Choroid plexus epithelial cell (primary cell): ENCODE measurements at regions not wholly inside any gene's neighbourhood (a gene's known extent, or its start where the extent isn't known, plus 50 kb on each side); places are given as distances from the start of the nearest gene placed in this dataset.
"Not testable (repeated sequence)": the region's sequence is repeated elsewhere in the genome, so short reads cannot be mapped to it uniquely, and the experiment has no call there.

Experiments
- DNase-seq: peaks from one replicate; pipeline ENCODE4 v3.0.0-alpha.2; 2010; ENCODE audit warnings: low read depth
- H3K4me3 ChIP-seq: 2 replicates; pipeline ENCODE4 v1.5.1; 2011; ENCODE audit warnings: low read depth, mild to moderate bottlenecking, control low read depth, low read length, moderate library complexity
- TF ChIP-seq, protein P1 (sequence below): conservative IDR thresholded peaks from 2 replicates; pipeline ENCODE4 v1.5.1; 2011; ENCODE audit warnings: low read depth, mild to moderate bottlenecking, control low read depth, inconsistent platforms, low read length, moderate library complexity

DNA sequence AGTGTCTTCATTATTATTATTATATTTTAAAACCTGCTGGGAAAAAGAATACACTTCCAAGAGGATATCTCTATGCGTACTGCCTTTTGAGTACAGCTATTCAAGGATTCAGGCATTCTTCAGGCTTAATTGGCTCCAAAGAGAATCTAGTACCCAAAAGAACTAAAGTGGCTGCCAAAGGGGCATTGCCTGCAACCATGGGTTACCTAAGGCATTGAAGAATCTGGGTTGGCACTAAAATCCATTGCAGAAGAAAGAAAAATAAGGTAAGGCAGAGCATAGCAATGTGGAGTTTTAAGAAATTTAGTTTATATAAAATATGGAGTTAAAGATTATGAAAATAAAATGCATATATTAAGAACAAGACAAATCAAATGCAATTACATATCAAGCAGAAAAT, 223.5 kb downstream of the TMEM161B start:
- TF ChIP-seq, protein P1, sequence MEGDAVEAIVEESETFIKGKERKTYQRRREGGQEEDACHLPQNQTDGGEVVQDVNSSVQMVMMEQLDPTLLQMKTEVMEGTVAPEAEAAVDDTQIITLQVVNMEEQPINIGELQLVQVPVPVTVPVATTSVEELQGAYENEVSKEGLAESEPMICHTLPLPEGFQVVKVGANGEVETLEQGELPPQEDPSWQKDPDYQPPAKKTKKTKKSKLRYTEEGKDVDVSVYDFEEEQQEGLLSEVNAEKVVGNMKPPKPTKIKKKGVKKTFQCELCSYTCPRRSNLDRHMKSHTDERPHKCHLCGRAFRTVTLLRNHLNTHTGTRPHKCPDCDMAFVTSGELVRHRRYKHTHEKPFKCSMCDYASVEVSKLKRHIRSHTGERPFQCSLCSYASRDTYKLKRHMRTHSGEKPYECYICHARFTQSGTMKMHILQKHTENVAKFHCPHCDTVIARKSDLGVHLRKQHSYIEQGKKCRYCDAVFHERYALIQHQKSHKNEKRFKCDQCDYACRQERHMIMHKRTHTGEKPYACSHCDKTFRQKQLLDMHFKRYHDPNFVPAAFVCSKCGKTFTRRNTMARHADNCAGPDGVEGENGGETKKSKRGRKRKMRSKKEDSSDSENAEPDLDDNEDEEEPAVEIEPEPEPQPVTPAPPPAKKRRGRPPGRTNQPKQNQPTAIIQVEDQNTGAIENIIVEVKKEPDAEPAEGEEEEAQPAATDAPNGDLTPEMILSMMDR = no peak
- no peak overlapping the region for H3K4me3 ChIP-seq
- no peak for DNase-seq

DNA sequence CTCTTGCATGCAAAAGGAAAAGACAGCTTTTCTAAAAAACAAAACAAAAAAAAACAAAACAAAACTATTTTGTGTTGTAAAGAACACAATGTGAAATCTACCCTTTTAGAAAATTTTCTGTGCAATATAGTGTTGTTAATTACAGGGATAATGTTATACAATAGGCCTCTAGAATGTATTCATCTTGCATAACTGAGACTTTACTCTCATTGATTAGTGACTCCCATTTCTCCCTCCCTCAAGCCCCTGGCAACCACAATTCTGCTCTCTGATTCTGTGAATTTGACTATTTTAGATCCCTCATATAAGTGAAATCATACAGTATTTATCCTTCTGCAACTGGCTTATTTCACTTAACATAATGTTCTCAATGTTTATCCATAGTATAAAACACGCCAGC, 234.1 kb downstream of the TMEM161B start:
- no peak overlapping the region for H3K4me3 ChIP-seq
- TF ChIP-seq, protein P1 = no peak
- no peak for DNase-seq

DNA sequence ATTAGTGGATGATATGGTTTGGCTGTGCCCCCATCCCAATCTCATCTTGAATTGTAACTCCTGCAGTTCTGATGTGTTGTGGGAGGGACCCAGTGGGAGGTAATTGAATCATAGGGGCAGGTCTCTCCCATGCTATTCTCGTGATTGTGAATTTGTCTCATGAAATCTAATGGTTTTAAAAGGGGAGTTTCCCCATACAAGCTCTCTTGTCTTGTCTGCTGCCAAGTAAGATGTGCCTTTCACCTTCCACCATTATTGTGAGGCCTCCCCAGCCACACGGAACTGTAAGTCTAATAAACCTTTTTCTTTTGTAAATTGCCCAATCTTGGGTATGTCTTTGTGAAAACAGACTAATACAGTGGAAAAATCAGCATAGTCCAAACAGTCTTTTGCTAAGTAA, 235.5 kb downstream of the TMEM161B start:
- H3K4me3 ChIP-seq = no peak overlapping the region
- TF ChIP-seq, protein P1 = no peak
- no peak for DNase-seq

DNA sequence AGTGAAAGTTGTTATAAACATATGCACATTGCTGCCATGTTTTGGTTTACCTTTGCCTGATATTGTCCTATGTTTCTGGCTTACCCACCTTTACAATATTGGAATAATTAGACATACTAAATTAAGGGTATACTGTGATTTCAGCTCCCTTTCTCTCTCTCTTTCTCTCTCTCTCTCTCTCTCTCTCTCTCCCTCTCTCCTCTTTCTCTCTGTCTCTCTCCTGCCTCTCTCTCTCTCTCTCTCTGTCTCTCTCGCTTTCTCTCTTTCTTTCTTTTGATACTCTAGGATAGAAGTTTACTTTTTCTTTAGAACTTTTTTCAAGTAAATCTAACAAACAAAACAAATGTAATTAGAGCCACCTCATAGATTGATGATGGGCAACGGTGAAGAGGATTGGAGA, 239.6 kb downstream of the TMEM161B start:
- H3K4me3 ChIP-seq = no peak overlapping the region
- TF ChIP-seq, protein P1 = no peak
- no peak for DNase-seq

DNA sequence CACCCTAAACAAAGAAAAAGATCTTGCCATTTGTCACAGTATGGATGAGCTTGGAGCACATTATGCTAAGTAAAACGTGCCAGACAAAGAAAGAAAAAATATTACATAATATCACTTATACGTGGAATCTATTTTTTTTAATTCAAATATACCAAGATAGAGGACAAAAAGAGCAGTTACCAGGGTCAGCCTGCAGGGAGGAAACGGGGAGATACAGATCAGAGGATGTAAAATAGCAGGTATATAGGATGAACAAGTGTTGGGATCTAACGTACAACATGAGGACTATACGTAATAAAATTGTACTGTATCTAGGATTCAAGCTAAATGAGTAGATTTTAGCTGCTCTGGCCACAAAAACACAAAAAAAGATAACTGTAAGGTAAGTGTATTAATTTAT, 247.5 kb downstream of the TMEM161B start:
- DNase-seq = no peak
- H3K4me3 ChIP-seq = no peak overlapping the region
- TF ChIP-seq, protein P1 = no peak

DNA sequence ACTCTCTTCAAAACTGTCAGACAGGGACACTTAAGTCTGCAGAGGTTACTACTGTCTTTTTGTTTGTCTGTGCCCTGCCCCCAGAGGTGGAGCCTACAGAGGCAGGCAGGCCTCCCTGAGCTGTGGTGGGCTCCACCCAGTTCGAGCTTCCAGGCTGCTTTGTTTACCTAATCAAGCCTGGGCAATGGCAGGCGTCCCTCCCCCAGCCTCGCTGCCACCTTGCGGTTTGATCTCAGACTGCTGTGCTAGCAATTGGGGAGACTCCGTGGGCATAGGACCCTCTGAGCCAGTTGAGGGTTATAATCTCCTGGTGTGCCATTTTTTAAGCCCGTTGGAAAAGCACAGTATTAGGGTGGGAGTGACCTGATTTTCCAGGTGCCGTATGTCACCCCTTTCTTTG, 253.7 kb downstream of the TMEM161B start:
- not testable (repeated sequence) for DNase-seq, H3K4me3 ChIP-seq

DNA sequence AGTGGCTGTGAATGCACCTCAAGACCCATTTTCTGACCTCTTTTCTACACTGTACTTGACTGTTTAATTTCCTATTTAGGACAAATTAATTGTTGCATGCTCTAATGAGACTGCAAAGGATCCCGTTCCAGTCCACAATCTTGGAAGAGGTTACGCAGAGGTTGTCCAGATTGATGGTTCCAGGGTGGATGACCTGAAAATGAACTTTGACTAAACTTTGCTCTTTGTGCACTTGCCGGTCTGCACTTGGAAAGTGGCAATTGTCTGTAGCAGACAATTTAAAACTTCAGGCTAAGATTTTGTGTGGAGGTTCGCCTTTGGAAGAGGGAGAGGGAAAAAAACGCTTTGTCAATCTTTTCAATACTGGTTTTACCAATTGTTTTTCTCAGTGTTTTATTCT, 267.8 kb downstream of the TMEM161B start:
- TF ChIP-seq, protein P1 = no peak
- no peak for DNase-seq
- no peak overlapping the region for H3K4me3 ChIP-seq

DNA sequence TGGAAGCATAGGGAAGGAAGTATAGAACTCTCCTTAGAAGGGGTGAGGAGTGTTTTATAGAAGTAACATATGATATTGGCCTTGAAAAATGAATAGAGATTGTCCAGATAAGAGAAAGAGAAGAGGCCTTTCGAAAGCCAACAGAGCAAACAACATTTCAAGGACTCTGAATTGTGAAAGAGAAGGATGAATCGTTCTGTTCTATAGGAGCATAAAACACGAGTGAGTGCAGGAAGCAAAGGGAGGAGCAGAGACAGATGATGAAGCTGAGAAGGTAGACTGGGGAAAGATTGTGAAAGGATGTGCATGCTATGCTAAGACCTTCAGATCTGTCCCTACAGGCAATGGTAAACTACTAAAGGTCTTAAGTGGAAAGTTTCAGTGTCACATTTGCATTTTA, 271.0 kb downstream of the TMEM161B start:
- H3K4me3 ChIP-seq = no peak overlapping the region
- DNase-seq = no peak
- TF ChIP-seq, protein P1 = no peak
